ENCODE measurements at regions not wholly inside any gene's neighbourhood (a gene's known extent, or its start where the extent isn't known, plus 50 kb on each side); places are given as distances from the start of the nearest gene placed in this dataset.

- TF ChIP-seq CTCF (conservative IDR thresholded peaks at IDR 0.05) (no peak), EZH2 (IDR thresholded peaks at IDR 0.05; ENCODE audit: low read depth) (no peak)
These were observed 762.5 kb upstream of the ARGLU1 start for GRCh38 chr13:107330484-107330883.
